GM19463 (cell line): ENCODE measurements at regions not wholly inside any gene's neighbourhood (a gene's known extent, or its start where the extent isn't known, plus 50 kb on each side); places are given as distances from the start of the nearest gene placed in this dataset.

Experiments
- ATAC-seq: cut with Tn5 transposase; IDR thresholded peaks from one replicate; pipeline ENCODE4 v1.9.1; 2021; ENCODE audit warnings: mild to moderate bottlenecking, moderate library complexity; ENCODE audit not compliant: unreplicated experiment

- ATAC-seq: no peak
Observed at GRCh38 chr5:74272831-74273451, 367.6 kb downstream of the ENC1 start.

GRCh38 chr5:74272024-74272775, 368.3 kb downstream of the ENC1 start:
- ATAC-seq: no peak

GRCh38 chr5:74268297-74268696, 372.2 kb downstream of the ENC1 start:
- ATAC-seq: no peak

- ATAC-seq: no peak
Observed at GRCh38 chr5:74266836-74267235, 373.7 kb downstream of the ENC1 start.

GRCh38 chr5:74266132-74266531, 374.4 kb downstream of the ENC1 start:
- no peak for ATAC-seq

GRCh38 chr5:74262544-74263207, 377.9 kb downstream of the ENC1 start:
- ATAC-seq: no peak

GRCh38 chr5:74261866-74262265, 378.7 kb downstream of the ENC1 start:
- no peak for ATAC-seq

- ATAC-seq: no peak
Observed at GRCh38 chr5:74261421-74261820, 379.1 kb downstream of the ENC1 start.

GRCh38 chr5:74259572-74259971, 381.0 kb downstream of the ENC1 start:
- no peak for ATAC-seq

GRCh38 chr5:74258314-74258665, 382.2 kb downstream of the ENC1 start:
- ATAC-seq: no peak

- peak; percentile 65 for ATAC-seq
Observed at GRCh38 chr5:74257645-74258313, 382.7 kb downstream of the ENC1 start.

GRCh38 chr5:74257060-74257527, 383.4 kb downstream of the ENC1 start:
- ATAC-seq: no peak

GRCh38 chr5:74255692-74256392, 384.7 kb downstream of the ENC1 start:
- ATAC-seq: no peak

- ATAC-seq: no peak
Observed at GRCh38 chr5:74254257-74254656, 386.3 kb downstream of the ENC1 start.

GRCh38 chr5:74252044-74252443, 388.5 kb downstream of the ENC1 start:
- no peak for ATAC-seq

- no peak for ATAC-seq
Observed at GRCh38 chr5:74251141-74252035, 389.1 kb downstream of the ENC1 start.

- ATAC-seq: no peak
Observed at GRCh38 chr5:74250304-74251102, 390.0 kb downstream of the ENC1 start.

- ATAC-seq: no peak
Observed at GRCh38 chr5:74248576-74248975, 392.0 kb downstream of the ENC1 start.

- no peak for ATAC-seq
Observed at GRCh38 chr5:74244406-74244805, 396.1 kb downstream of the ENC1 start.
